ENCODE measurements at regions not wholly inside any gene's neighbourhood (a gene's known extent, or its start where the extent isn't known, plus 50 kb on each side); places are given as distances from the start of the nearest gene placed in this dataset.

DNA sequence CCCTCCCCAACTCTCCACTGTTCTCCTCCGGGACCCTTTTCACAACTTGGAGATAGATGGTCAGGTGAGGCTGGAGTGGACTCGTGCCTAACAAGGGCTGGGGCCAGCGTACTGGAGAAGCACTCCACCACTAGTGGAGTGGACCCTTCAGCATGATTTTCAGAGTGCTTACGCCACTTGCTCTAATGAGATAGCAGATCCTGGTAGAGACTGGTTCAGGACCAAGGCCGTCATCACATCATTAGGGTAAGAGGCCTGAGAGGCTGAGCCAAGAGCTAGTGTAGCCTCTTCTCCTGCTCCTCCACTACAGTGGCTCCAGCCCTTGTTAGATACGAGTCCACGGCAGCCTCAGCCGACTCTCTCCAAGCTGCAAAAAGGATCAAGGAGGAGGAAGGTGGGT, 66.9 kb upstream of the NTRK3 start:
- no peak for TF ChIP-seq CTCF (IDR thresholded peaks at IDR 0.05; ENCODE audit: control insufficient read depth, extremely low read depth, insufficient read depth)
- no peak for DNase-seq (ENCODE audit: low read depth)
- H3K4me3 ChIP-seq (ENCODE audit: low read depth, low read length) = no peak overlapping the region

GRCh38 chr15:88322461-88322860, 65.9 kb upstream of the NTRK3 start:
- DNase-seq (ENCODE audit: low read depth) = no peak
- H3K4me3 ChIP-seq (ENCODE audit: low read depth, low read length) = no peak overlapping the region
- no peak for TF ChIP-seq CTCF (IDR thresholded peaks at IDR 0.05; ENCODE audit: control insufficient read depth, extremely low read depth, insufficient read depth)

- no peak for DNase-seq (ENCODE audit: low read depth)
- no peak for TF ChIP-seq CTCF (IDR thresholded peaks at IDR 0.05; ENCODE audit: control insufficient read depth, extremely low read depth, insufficient read depth)
- H3K4me3 ChIP-seq (ENCODE audit: low read depth, low read length) = no peak overlapping the region
These were observed 64.7 kb upstream of the NTRK3 start for GRCh38 chr15:88321271-88321670.

- no peak for TF ChIP-seq CTCF (IDR thresholded peaks at IDR 0.05; ENCODE audit: control insufficient read depth, extremely low read depth, insufficient read depth)
- H3K4me3 ChIP-seq (ENCODE audit: low read depth, low read length) = no peak overlapping the region
- DNase-seq (ENCODE audit: low read depth) = peak; percentile 69
These were observed 60.0 kb upstream of the NTRK3 start for GRCh38 chr15:88316586-88316985.

DNA sequence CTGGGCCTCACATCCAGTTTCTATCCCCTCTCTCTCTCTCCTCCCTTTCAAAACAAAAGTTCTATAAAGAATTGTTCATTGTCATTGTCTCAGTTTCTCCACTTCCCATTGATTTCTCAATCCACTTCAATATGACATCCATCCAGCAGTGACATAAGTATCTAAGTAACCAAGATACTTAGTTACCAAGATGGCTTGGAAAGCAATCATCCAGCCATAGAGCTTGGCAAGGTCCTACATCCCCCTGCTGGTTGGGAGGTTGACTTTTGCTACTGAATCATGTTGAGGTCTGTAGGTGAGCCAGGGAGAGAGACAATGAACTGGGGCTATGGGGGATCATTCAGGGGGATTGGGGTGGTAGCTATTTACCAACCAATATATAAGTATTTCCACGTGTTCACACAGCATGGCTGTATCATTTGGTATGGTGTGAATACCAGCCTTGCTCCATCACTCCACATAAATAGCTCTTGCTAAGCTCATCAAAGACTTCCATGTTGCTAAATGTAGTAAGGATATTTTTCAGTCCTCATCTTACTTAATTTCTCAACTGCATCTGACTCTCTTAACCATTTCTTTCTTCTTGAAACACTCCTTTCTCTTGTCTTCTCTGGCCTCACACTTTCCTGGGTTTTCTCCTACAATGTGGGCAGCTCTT, 58.8 kb upstream of the NTRK3 start:
- no peak for TF ChIP-seq CTCF (IDR thresholded peaks at IDR 0.05; ENCODE audit: control insufficient read depth, extremely low read depth, insufficient read depth)
- H3K4me3 ChIP-seq (ENCODE audit: low read depth, low read length) = no peak overlapping the region
- no peak for DNase-seq (ENCODE audit: low read depth)

DNA sequence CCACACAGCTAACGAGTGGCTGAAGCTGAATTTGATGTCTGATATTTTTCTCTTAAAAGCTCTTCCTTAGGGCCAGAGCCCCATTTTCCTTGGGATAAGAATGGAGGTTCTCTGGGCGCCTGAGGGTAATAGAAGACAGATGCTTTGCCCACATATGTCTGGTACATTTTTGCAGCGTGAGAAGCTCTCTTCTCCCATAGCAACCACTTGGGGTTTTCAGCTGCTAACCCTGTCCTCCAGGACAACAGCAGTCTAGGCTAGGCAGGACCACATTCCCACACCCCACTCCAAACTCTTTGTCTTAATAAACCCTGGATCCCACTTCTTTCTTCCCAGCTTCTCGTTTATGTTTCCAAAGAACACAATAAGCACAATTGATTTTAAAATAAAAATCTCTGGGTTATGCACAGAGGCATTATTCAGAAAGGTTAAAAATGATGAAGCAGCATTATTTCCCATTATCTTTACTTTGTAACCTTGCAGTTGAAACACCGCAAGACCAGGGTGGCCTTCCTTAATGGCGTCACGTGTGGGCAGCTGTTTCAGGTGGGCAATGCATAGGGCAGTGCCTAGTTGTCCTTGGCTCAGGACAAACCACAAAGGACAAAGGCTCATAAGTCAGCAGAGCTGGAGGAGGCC, 56.5 kb upstream of the NTRK3 start:
- DNase-seq (ENCODE audit: low read depth) = no peak
- TF ChIP-seq CTCF (IDR thresholded peaks at IDR 0.05; ENCODE audit: control insufficient read depth, extremely low read depth, insufficient read depth) = no peak
- no peak overlapping the region for H3K4me3 ChIP-seq (ENCODE audit: low read depth, low read length)

GRCh38 chr15:88309363-88309762, 52.8 kb upstream of the NTRK3 start:
- no peak for DNase-seq (ENCODE audit: low read depth)
- 0 out of 2 replicates have a peak, but pooled peaks have one; percentile 1 for TF ChIP-seq CTCF (IDR thresholded peaks at IDR 0.05; ENCODE audit: control insufficient read depth, extremely low read depth, insufficient read depth)
- no peak overlapping the region for H3K4me3 ChIP-seq (ENCODE audit: low read depth, low read length)

Measured in LNCaP clone FGC (cell line).